GM18907 (cell line): ENCODE measurements at regions not wholly inside any gene's neighbourhood (a gene's known extent, or its start where the extent isn't known, plus 50 kb on each side); places are given as distances from the start of the nearest gene placed in this dataset.

Source experiments
- ATAC-seq: cut with Tn5 transposase; IDR thresholded peaks from one replicate; pipeline ENCODE4 v1.9.1; 2021; ENCODE audit warnings: mild to moderate bottlenecking, moderate library complexity; ENCODE audit not compliant: unreplicated experiment

DNA sequence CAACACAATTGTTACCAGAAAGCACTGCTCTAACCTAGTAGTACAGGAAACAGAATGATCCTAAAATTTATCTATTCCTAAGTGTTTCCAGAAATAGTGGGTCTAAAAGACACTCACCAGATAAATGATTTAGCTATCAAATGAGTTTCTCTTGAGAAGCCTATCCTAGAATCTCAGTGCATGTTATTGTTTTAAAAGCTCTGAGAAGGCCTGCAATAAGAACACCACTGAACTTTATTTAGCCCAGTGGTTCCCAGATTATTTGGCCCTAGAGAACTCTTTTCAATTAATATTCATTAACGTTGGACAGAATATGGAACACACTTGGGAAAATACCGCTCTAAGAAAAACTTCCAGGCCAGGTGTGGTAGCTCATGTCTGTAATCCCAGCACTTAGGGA lies 220.1 kb upstream of the GHITM start:
- no peak for ATAC-seq

GRCh38 chr10:83921984-83922860 lies 217.1 kb upstream of the GHITM start:
- ATAC-seq: no peak

- no peak for ATAC-seq
Observed at GRCh38 chr10:83925133-83925532, 214.2 kb upstream of the GHITM start.

DNA sequence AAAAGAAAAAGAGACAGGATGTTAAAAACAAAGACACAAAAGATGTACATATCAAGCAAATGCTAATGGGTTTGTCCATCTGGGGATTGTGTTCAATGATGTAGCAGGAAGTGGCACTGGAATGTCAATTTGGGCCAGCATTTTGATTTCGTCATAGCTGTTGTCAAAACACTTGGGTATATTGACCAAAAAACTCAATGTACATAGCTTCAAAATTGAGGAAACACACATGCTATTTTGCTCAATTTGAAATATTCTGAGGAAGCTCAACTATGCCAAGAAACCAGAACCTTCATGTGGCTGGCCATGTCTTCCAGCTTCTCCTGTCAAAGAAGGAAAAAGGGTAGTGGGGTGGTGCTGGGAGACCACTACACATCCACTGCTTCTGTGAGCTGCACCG lies 212.7 kb upstream of the GHITM start:
- no peak for ATAC-seq

- no peak for ATAC-seq
Observed at GRCh38 chr10:83927166-83927565, 212.1 kb upstream of the GHITM start.

DNA sequence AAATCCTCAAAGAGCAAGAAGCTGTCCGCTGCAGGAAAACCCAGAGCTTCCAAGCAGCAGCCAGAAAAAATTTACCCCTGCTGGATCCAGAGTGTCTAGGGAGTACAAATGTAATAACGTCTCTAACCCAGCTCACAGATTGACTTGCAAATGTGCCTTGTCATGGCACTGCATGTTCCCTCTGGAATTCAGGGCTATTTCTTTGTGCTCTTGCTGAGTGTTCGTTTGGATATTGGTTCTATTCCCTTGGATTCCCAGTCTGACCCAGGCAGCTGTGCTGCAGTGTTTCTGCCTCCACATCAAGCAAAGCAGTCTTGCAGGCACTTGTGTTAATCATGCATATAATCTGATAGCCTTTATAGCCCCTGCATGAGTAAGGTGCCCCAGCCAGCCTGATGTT lies 209.9 kb upstream of the GHITM start:
- ATAC-seq: no peak

GRCh38 chr10:83931669-83932068 lies 207.6 kb upstream of the GHITM start:
- ATAC-seq: no peak

DNA sequence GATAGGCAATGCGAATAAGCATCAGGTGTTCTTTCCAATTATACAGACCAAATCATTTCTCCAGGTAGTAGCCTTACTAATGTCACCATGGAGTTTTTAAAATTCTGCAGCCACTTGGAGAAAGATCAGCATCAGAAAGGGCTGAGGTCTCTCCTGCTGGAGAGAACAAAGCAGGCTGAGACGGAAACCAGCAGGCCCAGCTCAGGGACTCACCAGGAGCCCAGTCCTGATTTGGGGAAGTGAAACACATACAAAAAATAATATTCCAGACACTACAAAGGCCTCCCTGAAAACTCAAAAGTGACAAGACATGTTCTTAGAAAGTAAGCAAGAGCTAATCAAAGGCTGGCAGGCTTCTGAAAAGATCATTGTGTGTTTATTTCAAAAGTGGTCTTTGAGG lies 207.1 kb upstream of the GHITM start:
- ATAC-seq: no peak

GRCh38 chr10:83934062-83934461 lies 205.2 kb upstream of the GHITM start:
- ATAC-seq: no peak

GRCh38 chr10:83934641-83935338 lies 204.5 kb upstream of the GHITM start:
- ATAC-seq: no peak

GRCh38 chr10:83935339-83935736 lies 204.0 kb upstream of the GHITM start:
- ATAC-seq: no peak

DNA sequence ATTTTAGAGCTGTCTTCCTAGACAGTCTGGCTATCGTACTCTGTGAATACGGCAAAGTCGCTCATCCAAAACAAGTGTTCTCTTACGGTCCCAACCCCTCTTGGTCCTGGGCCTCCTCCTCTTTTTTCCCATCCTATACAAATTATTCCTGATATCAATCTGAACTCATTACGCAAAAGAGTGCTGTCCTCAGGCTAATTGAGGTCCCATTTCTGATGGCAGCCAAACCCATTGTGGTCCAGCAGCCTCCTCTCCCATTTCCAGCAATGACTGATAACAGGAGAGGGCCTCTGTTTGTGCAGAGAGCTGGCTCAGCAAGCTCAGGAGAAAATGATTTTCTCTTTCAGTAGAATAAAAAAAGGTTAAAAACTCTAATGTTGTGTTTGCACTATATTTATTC lies 203.4 kb upstream of the GHITM start:
- no peak for ATAC-seq

GRCh38 chr10:83937161-83937560 lies 202.1 kb upstream of the GHITM start:
- ATAC-seq: no peak

- ATAC-seq: no peak
Observed at GRCh38 chr10:83937826-83938225, 201.5 kb upstream of the GHITM start.

GRCh38 chr10:83941189-83941588 lies 198.1 kb upstream of the GHITM start:
- no peak for ATAC-seq

GRCh38 chr10:83942410-83942809 lies 196.9 kb upstream of the GHITM start:
- ATAC-seq: no peak

DNA sequence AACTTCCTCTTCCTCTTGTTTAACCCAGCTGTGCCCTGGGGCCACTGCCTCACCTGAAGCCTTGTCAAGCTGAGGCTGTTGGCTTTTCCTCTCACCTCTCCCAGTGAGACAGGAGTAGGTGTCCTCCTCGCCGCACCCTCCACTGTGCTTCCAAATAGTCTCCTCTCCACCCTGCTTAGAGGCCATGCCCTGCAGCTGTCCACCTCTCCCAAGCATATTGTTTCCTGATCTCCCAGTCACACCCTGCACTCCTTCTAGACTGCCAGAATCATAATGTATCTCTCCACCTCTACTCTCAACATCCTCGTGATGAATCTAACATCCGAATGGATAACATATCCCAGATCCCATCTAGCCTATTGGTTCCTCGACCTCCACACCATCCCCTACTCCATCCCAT lies 196.3 kb upstream of the GHITM start:
- ATAC-seq: no peak

GRCh38 chr10:83943920-83944319 lies 195.4 kb upstream of the GHITM start:
- ATAC-seq: no peak

DNA sequence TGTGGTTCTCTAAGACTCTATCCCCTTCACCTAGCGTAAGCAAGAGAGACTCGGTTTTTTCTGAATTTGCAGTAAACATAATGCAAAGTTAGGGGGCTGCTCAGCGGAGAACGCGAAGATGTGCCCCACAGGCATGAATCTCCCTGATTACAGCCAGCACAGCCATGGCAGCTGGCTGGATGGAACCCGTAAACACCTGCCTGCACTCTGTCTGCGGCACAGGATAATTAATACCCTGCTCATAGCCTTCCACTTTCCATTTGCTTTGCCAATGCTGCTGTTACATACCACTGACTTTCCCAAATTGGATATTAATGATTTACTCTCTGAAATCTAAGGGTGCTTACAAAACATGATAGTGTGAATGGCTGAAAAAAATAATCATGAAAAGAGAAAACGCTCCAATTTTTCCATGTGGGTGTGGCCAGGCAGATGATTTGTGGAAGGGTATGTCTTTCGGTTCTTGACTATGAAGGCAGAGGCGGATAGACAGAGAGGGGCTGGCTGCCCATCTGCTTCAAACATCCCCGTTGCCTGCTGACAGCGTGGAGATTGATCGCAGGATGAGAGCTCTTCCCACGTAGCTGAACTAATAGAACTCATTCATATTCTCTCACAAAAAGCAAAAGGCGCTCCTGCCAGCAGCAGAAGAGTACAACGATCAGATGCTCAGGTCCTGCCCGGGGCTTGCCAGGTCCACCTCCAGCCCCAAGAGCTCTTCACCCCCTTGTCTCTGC lies 193.2 kb upstream of the GHITM start:
- ATAC-seq: no peak

- ATAC-seq: no peak
Observed at GRCh38 chr10:83952314-83952713, 187.0 kb upstream of the GHITM start.

GRCh38 chr10:83953589-83953988 lies 185.7 kb upstream of the GHITM start:
- no peak for ATAC-seq
